GM12872 (cell line): ENCODE measurements at regions not wholly inside any gene's neighbourhood (a gene's known extent, or its start where the extent isn't known, plus 50 kb on each side); places are given as distances from the start of the nearest gene placed in this dataset.

Source experiments
- CTCF ChIP-seq: IDR thresholded peaks from 3 replicates; pipeline ENCODE4 v1.5.1; 2011; ENCODE audit warnings: low read depth, mild to moderate bottlenecking, low read length, moderate library complexity; ENCODE audit not compliant: insufficient read depth

GRCh38 chr9:104280178-104280560 lies 186.1 kb downstream of the SMC2 start:
- TF ChIP-seq CTCF = no peak

- TF ChIP-seq CTCF = no peak
Measured at GRCh38 chr9:104280711-104281110, 186.6 kb downstream of the SMC2 start.

- TF ChIP-seq CTCF = no peak
Measured at GRCh38 chr9:104286187-104286586, 192.1 kb downstream of the SMC2 start.

- no peak for TF ChIP-seq CTCF
Measured at GRCh38 chr9:104286799-104287198, 192.7 kb downstream of the SMC2 start.

- no peak for TF ChIP-seq CTCF
Measured at GRCh38 chr9:104287253-104287878, 193.3 kb downstream of the SMC2 start.

- no peak for TF ChIP-seq CTCF
Measured at GRCh38 chr9:104293877-104294276, 199.8 kb downstream of the SMC2 start.

GRCh38 chr9:104300124-104300523 lies 203.9 kb upstream of the OR13F1 start:
- no peak for TF ChIP-seq CTCF
